ENCODE measurements at regions not wholly inside any gene's neighbourhood (a gene's known extent, or its start where the extent isn't known, plus 50 kb on each side); places are given as distances from the start of the nearest gene placed in this dataset.
"Not testable (repeated sequence)": the region's sequence is repeated elsewhere in the genome, so short reads cannot be mapped to it uniquely, and the experiment has no call there.

- no peaks in the 10 kb centered on the region for H3K9me3 ChIP-seq (replicated peaks in 1 of 3)
- no peak overlapping the region for H3K27ac ChIP-seq
- H3K36me3 ChIP-seq (replicated peaks in 1 of 2), result no peaks in the 10 kb centered on the region
- H3K27me3 ChIP-seq, result no peaks in the 10 kb centered on the region
- intact Hi-C loops (cut with DNase I), result no loop called here
- no peaks in the 10 kb centered on the region for H3K4me1 ChIP-seq (replicated peaks in 1 of 2)
- TF ChIP-seq CTCF (IDR thresholded peaks at IDR 0.05), result no peak
- no peak for TF ChIP-seq POLR2A (IDR thresholded peaks at IDR 0.05)
- no peak overlapping the region for H3K4me3 ChIP-seq
- 75 to 83% (median 79%) methylated on average over 4 of the region's 4 CpGs for WGBS, 4 donors
- DNase-seq, result no peak
These were observed 992.6 kb downstream of the PCDH9 start for GRCh38 chr13:66237411-66238062.

DNA sequence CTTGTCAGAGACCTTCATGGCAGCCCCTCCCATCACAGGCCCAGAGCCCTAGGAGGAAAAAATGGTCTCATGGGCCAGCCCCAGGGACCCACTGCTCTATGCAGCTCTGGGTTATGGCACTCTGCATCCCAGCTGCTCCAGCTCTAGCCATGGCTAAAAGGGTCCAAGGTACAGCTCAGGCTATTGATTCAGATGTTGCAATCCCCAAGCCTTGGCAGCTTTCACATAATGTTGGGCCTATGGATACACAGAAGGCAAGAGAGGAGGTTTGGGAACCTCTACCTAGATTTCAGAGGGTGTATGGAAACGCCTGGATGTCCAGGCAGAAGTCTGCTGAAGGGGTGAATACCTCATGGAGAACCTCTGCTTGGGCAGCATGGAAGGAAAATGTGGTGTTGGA lies 996.0 kb downstream of the PCDH9 start:
- H3K27me3 ChIP-seq, result no peaks in the 10 kb centered on the region
- no peaks in the 10 kb centered on the region for H3K9me3 ChIP-seq (replicated peaks in 1 of 3)
- DNase-seq, result no peak
- no peaks in the 10 kb centered on the region for H3K36me3 ChIP-seq (replicated peaks in 1 of 2)
- WGBS, 4 donors, result 38 to 82% (median 57%) methylated on average over 1 of the region's 1 CpG
- no peak overlapping the region for H3K27ac ChIP-seq
- H3K4me1 ChIP-seq (replicated peaks in 1 of 2), result no peaks in the 10 kb centered on the region
- TF ChIP-seq CTCF (IDR thresholded peaks at IDR 0.05) (no peak), POLR2A (IDR thresholded peaks at IDR 0.05) (no peak)
- no peak overlapping the region for H3K4me3 ChIP-seq
- intact Hi-C loops (cut with DNase I), result no loop called here

DNA sequence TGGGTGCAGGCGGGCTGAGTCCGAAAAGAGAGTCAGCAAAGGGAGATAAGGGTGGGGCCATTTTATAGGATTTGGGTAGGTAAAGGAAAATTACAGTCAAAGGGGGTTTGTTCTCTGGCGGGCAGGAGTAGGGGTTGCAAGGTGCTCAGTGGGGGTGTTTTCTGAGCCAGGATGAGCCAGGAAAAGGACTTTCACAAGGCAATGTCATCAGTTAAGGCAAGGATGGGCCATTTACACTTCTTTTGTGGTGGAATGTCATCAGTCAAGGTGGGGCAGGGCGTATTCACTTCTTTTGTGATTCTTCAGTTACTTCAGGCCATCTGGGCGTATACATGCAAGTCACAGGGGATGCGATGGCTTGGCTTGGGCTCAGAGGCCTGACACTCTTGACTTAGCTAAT lies 998.2 kb downstream of the PCDH9 start:
- 79 to 88% (median 82%) methylated on average over 4 to 6 of the region's 6 CpGs for WGBS, 4 donors

GRCh38 chr13:66225072-66225471 lies 1005.1 kb downstream of the PCDH9 start:
- WGBS, 4 donors, result 69 to 90% (median 78%) methylated on average over 2 of the region's 2 CpGs

More for the DNA sequence above, 998.2 kb downstream of the PCDH9 start:
- H3K27ac ChIP-seq; DNase-seq; H3K4me1 ChIP-seq (replicated peaks in 1 of 2); H3K27me3 ChIP-seq; H3K4me3 ChIP-seq; intact Hi-C loops (cut with DNase I); H3K9me3 ChIP-seq (replicated peaks in 1 of 3); H3K36me3 ChIP-seq (replicated peaks in 1 of 2): not testable (repeated sequence)

More at GRCh38 chr13:66225072-66225471, 1005.1 kb downstream of the PCDH9 start:
- Histone ChIP-seq H3K27me3 (no peaks in the 10 kb centered on the region), H3K9me3 (replicated peaks in 1 of 3) (no peaks in the 10 kb centered on the region), H3K4me1 (replicated peaks in 1 of 2) (no peaks in the 10 kb centered on the region), H3K27ac (no peak overlapping the region), H3K36me3 (replicated peaks in 1 of 2) (no peaks in the 10 kb centered on the region), H3K4me3 (no peak overlapping the region)
- intact Hi-C loops (cut with DNase I), result no loop called here
- DNase-seq, result no peak
- TF ChIP-seq POLR2A (IDR thresholded peaks at IDR 0.05), result no peak
- TF ChIP-seq CTCF (IDR thresholded peaks at IDR 0.05), result no peak
